RWPE2 (cell line): ENCODE measurements at regions not wholly inside any gene's neighbourhood (a gene's known extent, or its start where the extent isn't known, plus 50 kb on each side); places are given as distances from the start of the nearest gene placed in this dataset.
A peak's percentile ranks its signal among the peaks of the same experiment; 100 is the strongest.

ENCODE experiments used
- ATAC-seq: fragments of 200-7000 bp; cut with Tn5 transposase; 3 replicates; pipeline ENCODE4 v1.9.1; 2021; ENCODE audit warnings: low read depth
- DNase-seq: peaks from one replicate; pipeline ENCODE4 v3.0.0-alpha.2; 2020; ENCODE audit warnings: low spot score
- H3K27ac ChIP-seq: fragments of 450-650 bp; 2 replicates; pipeline ENCODE4 v1.5.1; 2017; ENCODE audit warnings: mild to moderate bottlenecking; ENCODE audit not compliant: poor library complexity, severe bottlenecking
- H3K27me3 ChIP-seq: fragments of 250-450 bp; sonication (Bioruptor Pico); 2 replicates; pipeline ENCODE4 v1.5.1; 2021; ENCODE audit warnings: mild to moderate bottlenecking, moderate library complexity; ENCODE audit not compliant: insufficient read depth, poor library complexity, severe bottlenecking
- H3K36me3 ChIP-seq: fragments of 250-450 bp; sonication (Bioruptor Pico); 2 replicates; pipeline ENCODE4 v1.5.1; 2020; ENCODE audit warnings: low read depth, mild to moderate bottlenecking, moderate library complexity
- H3K4me1 ChIP-seq: fragments of 250-450 bp; sonication (Bioruptor Pico); 2 replicates; pipeline ENCODE4 v1.5.1; 2021; ENCODE audit warnings: mild to moderate bottlenecking, moderate library complexity; ENCODE audit not compliant: insufficient read depth, poor library complexity, severe bottlenecking
- H3K4me3 ChIP-seq: fragments of 250-450 bp; sonication (Bioruptor Pico); 2 replicates; pipeline ENCODE4 v1.5.1; 2021; ENCODE audit warnings: mild to moderate bottlenecking, moderate library complexity; ENCODE audit not compliant: severe bottlenecking
- H3K9me3 ChIP-seq: fragments of 250-450 bp; sonication (Bioruptor Pico); 2 replicates; pipeline ENCODE4 v1.5.1; 2021; ENCODE audit warnings: mild to moderate bottlenecking, moderate library complexity; ENCODE audit not compliant: severe bottlenecking
- TF ChIP-seq, protein P1 (sequence below): fragments of 450-650 bp; IDR thresholded peaks from one replicate; pipeline ENCODE4 v1.5.1; 2017; ENCODE audit warnings: mild to moderate bottlenecking, moderate library complexity; ENCODE audit not compliant: poor library complexity, severe bottlenecking

DNA sequence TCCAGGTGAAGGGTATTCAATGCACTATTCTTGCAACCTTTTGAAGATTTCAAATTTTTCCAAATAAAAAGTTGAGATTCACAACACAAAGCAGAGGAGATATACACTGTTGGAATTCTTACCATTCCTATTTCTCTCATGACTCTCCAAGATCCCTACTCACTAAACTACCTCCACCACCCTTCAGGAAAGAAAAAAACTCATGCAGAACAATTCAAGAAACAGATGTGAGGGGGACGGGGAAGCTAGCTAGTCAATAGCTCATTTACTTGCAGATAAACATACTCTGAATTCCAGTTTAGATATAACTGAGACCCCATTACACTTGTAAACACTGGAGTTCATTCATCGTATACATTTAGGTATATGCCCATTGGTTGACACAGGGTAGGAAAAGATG is 90.0 kb upstream of the SERP2 start:
- Histone ChIP-seq H3K27ac (no peak overlapping the region), H3K36me3 (no peaks in the 10 kb centered on the region), H3K9me3 (no peaks in the 10 kb centered on the region), H3K4me3 (no peak overlapping the region), H3K27me3 (no peaks in the 10 kb centered on the region), H3K4me1 (no peaks in the 10 kb centered on the region)
- ATAC-seq (no peak), DNase-seq (no peak)
- TF ChIP-seq, protein P1, sequence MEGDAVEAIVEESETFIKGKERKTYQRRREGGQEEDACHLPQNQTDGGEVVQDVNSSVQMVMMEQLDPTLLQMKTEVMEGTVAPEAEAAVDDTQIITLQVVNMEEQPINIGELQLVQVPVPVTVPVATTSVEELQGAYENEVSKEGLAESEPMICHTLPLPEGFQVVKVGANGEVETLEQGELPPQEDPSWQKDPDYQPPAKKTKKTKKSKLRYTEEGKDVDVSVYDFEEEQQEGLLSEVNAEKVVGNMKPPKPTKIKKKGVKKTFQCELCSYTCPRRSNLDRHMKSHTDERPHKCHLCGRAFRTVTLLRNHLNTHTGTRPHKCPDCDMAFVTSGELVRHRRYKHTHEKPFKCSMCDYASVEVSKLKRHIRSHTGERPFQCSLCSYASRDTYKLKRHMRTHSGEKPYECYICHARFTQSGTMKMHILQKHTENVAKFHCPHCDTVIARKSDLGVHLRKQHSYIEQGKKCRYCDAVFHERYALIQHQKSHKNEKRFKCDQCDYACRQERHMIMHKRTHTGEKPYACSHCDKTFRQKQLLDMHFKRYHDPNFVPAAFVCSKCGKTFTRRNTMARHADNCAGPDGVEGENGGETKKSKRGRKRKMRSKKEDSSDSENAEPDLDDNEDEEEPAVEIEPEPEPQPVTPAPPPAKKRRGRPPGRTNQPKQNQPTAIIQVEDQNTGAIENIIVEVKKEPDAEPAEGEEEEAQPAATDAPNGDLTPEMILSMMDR: no peak

DNA sequence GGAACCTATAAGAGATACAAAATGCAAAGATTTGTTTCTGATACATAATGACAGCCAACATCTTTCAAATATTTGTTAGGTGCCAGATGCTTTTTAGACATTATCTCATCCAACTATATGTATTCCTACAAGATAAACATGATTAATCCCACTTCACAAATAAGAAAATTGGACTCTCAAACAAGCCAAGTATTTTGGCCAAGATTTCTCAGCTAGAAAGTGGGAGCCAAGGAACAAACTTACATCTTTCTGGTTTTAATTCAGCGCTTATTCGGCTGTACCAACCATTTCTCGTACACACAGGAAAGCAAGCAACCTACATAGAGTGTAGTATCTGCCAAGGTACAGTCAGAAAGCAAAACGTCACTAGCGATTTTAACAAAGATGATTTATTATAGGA is 85.7 kb upstream of the SERP2 start:
- H3K27ac ChIP-seq: no peak overlapping the region
- no peaks in the 10 kb centered on the region for H3K36me3 ChIP-seq
- H3K27me3 ChIP-seq: no peaks in the 10 kb centered on the region
- no peaks in the 10 kb centered on the region for H3K9me3 ChIP-seq
- no peak for ATAC-seq
- no peak for DNase-seq
- TF ChIP-seq, protein P1: no peak
- no peaks in the 10 kb centered on the region for H3K4me1 ChIP-seq
- no peak overlapping the region for H3K4me3 ChIP-seq

DNA sequence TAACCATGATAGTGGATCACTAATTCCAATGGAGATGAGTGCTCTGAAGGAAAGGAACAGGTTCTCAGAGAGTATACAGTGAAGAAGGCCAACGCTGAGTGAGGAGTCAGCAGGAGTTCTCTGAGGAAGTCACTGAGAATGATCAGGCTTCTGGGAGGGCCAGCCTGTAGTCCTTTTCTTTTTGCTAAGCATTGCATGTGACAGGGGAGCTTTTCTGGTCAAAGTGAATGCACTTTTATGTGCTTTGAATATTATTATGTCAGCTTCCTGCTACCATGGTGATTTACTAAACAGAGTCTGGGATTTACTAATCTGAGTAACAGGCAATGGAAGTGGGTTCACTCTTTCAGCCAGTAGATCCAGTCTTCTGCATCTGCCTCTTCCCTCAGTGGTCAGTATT is 81.1 kb upstream of the SERP2 start:
- no peaks in the 10 kb centered on the region for H3K36me3 ChIP-seq
- DNase-seq (no peak), ATAC-seq (no peak)
- H3K9me3 ChIP-seq: no peaks in the 10 kb centered on the region
- H3K27me3 ChIP-seq: no peaks in the 10 kb centered on the region
- no peak overlapping the region for H3K27ac ChIP-seq
- peaks cover 11% of the 10 kb centered on the region for H3K4me1 ChIP-seq
- TF ChIP-seq, protein P1: no peak
- H3K4me3 ChIP-seq: no peak overlapping the region

DNA sequence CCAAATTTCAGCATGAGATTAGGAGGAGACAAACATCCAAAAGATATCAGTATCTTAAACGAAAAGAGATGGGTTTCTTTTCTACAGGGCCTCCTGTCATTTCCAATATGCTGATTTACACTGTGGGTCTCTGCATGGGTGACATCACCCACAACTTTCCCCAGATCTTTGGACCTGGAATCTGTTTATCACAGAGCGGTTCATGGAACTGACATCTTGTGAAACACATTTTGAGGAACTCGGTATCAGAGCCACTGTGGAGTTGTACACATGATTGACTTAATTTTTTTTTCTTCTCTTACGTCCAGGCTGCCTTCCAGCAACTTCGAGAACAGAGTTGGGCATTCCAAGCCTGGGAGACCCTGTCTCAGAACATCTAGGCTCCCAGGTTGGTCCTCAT is 80.2 kb upstream of the SERP2 start:
- DNase-seq (no peak), ATAC-seq (no peak)
- H3K27ac ChIP-seq: peak overlapping the region; percentile 21
- H3K27me3 ChIP-seq: no peaks in the 10 kb centered on the region
- TF ChIP-seq, protein P1: no peak
- H3K4me3 ChIP-seq: no peak overlapping the region
- no peaks in the 10 kb centered on the region for H3K36me3 ChIP-seq
- peaks cover 18% of the 10 kb centered on the region for H3K4me1 ChIP-seq
- H3K9me3 ChIP-seq: no peaks in the 10 kb centered on the region

DNA sequence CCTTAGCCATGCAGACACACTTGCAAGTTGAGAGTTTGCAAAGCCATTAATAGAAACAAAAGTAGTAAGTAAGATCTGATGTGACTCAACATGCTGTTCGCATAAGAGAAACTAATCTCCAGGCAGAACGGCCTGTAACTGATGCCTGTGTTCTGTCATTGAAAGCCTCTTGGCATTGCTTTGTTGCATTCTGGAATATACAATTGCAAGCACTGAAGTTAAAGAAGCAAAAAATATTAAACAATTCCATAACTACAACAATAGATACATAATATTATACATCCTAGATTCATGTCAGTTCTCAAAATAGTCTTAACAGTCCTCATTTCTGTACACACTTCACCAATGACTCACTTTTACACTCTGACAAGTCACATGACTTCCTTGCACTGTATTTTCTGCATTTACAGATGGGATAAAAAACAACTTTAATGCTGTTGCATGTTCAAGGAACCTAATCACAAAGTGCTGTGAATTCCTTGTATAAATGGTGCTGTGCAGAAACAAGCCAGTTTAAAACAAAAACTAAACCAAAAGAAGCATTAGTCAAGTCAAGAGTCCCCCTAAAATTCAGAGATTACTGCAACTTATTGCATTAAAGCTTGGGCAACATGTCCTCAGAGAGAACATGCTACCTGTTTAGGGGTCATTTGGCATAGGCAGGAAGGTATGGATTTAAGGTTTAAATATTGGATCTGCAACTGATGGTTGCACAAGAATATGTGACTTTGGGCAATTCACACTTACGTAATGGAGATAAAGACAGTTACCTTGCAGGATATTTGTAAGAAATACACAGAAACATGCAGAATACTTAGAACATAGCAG is 79.5 kb upstream of the SERP2 start:
- ATAC-seq: peak; percentile 47; the same call in 1 of the 3 replicates
- TF ChIP-seq, protein P1: no peak
- no peak overlapping the region for H3K4me3 ChIP-seq

More for the DNA sequence above, 79.5 kb upstream of the SERP2 start:
- H3K27ac ChIP-seq: peak overlapping the region; percentile 21
- H3K4me1 ChIP-seq: peaks cover 25% of the 10 kb centered on the region
- H3K27me3 ChIP-seq: no peaks in the 10 kb centered on the region
- no peaks in the 10 kb centered on the region for H3K36me3 ChIP-seq
- no peak for DNase-seq
- H3K9me3 ChIP-seq: no peaks in the 10 kb centered on the region
